ENCODE measurements at regions not wholly inside any gene's neighbourhood (a gene's known extent, or its start where the extent isn't known, plus 50 kb on each side); places are given as distances from the start of the nearest gene placed in this dataset.

GRCh38 chr4:56286763-56287162 lies 100.5 kb downstream of the AASDH start:
- no peak for DNase-seq

GRCh38 chr4:56283375-56283774 lies 103.9 kb downstream of the AASDH start:
- no peak for DNase-seq

GRCh38 chr4:56282004-56282403 lies 105.3 kb downstream of the AASDH start:
- DNase-seq = no peak

DNA sequence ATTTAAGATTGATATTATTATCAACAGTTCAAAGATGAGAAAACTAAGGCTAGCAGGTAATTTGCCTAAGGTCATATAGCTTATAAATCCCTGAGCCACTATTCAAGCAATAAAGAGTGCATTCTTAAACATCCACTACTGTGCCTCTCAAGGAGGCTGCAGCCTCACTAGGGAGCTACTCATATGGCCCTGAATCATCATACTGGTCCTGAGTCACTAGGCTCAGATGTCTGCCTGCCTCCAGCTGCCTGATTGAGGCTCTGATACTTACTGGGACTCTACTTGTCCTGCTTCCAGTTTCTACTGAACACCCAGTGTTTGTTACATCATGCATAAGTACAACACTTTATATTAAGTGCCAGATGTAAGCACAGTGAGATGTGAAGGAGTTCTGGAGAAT lies 110.7 kb downstream of the AASDH start:
- DNase-seq = no peak

DNA sequence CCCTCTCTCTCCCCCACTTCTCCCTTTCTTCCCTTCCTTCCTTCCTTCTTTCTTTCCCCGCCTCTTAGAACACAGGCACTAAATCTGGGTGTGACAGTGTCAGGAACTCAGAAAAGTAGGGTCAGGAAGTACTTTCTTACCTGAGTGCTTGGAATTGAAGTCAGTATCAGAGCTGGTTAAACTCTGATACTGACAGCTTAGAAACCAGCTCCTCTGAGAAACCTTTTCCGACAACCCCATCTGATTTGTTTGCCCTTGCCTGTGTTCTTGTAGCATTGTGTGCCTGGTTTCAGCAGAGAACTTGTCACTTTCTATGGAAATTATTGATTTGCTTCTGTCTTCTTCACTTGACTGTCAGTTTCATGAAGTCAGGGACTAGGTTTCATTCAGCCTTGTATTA lies 113.9 kb downstream of the AASDH start:
- no peak for DNase-seq

- DNase-seq = no peak
These were observed 114.4 kb downstream of the AASDH start for GRCh38 chr4:56272927-56273326.

DNA sequence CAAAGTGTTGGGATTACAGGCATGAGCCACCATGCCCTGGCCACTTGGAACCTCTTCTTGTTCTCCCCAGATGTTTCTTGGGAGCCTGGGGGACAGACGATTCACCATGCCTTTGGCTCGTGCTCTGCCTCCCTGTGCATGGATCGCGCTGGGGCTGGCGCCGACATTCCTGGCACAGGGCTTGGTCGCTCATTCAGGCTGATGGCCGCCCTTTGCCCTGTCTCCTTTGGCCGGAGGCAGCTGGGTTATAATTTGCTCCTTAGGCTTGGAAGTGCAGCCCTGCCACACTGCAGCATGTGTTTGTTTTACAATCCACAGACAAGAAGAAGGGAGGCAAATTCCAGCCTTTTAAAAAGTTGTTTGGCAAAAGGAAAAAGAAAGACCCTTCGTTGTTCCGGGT lies 115.3 kb downstream of the AASDH start:
- no peak for DNase-seq

DNA sequence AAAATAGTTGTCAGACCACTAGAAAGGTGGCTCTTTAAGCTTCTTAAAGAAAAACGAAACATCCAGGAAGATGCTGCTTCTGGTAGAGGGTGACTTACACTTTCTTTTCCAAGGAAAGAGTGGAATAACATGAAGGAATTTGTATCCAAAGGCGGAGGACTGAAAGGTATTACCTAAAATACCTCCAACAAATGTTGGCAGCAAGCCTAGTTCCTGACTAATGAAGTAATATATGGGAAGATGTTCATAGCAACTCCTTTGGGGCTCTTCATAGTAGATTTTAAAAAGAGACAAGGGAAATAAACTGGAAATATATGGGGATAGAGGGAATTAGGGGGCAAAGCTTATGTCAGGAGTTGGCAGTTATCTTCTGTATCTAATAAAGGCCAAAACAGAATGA lies 116.2 kb downstream of the AASDH start:
- DNase-seq = no peak

GRCh38 chr4:56267558-56267957 lies 119.7 kb downstream of the AASDH start:
- no peak for DNase-seq

GRCh38 chr4:56264873-56265272 lies 122.4 kb downstream of the AASDH start:
- DNase-seq = no peak

GRCh38 chr4:56261027-56261426 lies 126.3 kb downstream of the AASDH start:
- DNase-seq = no peak

DNA sequence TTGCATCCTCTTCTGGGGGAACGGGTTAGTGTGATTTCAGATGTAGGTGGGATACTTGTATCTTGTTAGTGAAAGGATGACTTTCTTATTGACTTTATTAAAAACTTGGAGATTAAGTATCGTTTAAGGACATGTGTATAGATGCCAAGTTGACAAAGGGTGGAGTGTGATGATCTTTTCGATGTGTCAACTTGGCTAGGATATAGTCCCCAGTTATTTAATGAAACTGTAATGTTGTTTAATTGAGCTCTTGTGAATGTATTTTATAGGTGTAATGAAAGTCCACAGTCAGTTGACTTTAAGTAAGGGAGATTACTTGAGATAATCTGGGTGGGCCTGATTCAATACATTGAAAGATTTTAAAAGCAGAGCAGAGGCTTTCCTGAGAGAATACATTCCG lies 127.0 kb downstream of the AASDH start:
- DNase-seq = no peak

DNA sequence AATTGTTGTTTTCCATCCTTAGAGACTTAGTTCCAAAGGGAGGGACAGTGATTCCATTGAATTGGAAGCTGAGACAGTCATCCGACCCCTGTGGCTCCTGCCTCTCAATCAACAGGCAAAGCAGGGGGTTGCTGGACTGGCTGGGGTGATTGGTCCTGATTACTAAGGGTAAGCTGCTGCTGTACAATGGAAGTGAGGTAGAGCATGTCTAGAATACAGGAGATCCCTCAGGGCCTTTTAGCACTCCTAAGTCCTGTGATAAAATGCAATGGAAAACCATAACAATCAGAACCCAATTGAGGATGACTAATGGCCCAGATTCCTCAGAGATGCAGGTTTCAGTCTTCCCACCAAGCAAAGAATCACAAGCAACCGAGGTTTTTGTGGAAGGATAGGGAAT lies 127.6 kb downstream of the AASDH start:
- DNase-seq = no peak

DNA sequence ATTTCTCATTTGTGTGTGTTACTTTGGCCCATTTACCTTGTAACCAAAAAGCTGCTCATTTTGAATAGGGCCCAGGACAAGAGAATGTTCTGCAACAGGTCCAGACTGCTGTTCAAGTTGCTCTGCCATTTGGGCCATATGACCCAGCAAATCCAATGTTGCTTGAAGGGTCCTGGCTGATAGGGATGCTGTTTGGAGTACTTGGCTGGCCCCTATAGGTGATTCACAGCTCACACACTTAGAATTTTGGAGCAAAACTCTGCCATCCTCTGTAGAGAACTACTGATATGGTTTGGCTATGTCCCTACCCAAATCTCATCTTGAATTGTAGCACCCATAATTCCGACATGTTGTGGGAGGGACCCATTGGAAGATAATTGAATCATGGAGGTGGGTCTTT lies 131.5 kb downstream of the AASDH start:
- DNase-seq = no peak

GRCh38 chr4:56253666-56254305 lies 133.5 kb downstream of the AASDH start:
- DNase-seq = no peak

DNA sequence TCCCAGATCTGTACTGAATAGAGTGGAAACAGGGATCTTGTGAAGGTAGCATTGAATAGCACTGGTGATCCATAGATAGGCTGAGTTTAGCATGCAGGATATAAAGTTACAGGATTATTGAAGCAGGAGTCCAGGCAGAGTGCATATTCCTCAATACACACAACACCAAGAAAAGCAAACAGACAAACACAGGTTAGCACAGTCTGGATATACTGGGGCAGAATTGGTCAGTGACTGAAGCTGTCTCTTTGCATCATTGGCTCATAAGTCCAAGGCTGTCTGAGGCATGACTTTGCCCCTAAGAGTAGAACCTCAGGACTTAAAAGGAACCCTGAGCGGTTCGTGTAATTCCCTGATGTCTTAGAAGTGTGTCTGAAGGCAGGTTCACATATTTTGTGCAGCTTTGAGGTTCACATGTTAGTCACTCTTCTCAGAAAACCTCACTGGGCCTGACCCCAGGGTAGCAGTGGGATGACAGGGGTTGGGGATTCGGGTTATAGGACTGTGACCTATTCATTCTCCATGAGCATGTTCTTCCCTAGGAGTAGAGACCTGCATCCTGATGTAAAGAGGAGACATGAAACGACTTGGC lies 134.6 kb downstream of the AASDH start:
- DNase-seq = no peak

DNA sequence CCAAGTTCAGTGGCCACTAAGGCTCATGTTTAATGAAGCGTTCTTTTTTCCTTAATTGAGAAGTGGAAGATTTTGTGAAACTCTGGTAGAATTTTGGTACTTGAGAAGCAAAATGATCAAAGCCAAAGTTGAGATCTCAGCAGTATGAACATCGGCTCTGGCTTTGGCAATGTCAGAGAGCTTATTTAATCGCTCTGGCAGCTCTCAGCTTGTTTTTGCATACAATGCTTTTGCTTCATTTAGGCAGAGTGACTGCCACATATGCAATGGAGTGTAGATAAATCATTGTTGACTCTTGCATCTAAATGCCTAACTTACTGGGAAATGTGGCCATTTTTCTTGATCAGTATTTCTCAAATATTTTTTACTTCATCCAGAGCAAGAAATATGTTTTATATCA lies 135.7 kb downstream of the AASDH start:
- no peak for DNase-seq

DNA sequence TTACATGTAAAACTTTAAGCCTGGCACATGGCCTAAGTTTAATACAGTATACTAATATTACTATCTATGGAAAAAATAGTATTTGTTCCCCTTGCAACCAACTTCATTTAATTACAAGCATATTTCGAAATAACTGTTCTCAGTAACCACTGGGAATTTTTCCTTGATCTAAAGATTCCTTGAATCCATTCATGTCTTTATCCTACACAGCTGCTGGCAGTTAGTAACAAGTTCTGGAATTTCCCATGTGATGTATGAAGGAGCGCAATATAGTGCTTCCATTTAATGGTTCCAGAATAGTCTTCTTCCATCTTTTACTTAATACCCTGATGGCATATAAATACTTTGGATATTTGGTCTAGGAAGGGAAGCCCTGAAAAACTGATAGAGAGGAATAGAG lies 136.5 kb downstream of the AASDH start:
- DNase-seq = no peak

DNA sequence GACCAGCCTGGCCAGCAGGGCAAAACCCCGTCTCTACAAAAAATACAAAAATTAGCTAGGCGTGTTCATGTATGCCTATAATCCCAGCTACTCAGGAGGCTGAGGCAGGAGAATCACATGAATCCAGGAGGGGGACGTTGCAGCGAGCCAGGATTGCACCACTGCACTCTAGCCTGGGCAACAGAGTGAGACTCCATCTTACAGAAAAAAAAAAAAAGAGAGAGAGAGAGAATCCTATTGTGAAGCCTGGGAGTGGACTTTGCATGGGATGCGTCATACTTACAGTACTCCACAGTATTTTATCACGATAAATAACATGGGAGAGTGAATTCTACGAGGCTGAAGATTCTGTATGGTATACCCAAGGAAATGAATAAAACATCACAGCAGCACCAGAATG lies 139.6 kb downstream of the AASDH start:
- DNase-seq = no peak

DNA sequence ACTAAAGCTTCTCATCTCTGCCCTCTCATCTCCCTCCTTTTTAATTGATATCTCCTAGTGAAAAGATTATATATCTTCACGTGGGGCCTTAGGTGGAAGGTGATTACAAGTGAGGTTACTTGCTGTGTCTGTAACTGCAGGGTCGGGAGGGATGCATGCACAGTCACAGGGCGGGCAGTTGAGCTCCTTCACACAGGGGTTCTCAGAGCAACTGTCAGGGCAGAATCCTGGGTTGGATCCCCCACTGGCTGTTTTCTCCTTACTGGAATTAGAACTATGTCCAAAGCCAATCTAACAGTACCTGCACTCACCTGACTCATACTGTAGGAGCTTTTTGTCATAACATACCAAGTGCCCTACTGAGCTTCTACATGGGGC lies 141.1 kb downstream of the AASDH start:
- DNase-seq = no peak

DNA sequence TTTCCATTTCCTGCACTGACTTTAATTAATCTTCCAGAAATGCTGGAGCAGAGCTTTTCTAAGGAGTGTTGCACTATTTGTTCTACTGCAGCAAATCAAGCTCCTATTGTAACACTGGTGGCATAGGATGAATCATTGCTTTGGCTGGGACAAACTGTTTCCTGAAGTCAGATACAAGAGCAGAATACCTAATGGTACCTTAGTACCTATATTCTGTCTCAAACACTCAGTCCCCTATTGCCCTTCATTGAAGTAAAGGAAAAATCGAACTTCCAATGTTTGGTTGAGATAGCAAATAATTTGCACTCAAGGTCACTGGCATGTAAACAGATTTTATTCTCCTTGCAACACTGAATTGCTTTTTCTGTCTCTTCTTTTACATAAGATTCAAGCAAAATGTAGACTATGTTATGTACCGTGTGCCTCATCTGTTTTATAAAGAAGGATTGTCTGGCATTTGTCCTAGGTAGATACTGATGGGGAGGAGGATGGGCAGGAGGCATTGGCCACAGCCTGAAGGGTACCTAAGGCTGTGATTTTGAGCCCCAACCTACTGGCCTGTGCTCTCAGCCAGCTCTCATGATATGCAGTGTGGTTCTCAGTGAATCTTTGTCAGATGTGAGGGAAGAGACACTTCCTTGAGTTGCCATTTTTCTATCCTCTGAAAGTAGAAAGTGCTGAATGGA lies 141.6 kb downstream of the AASDH start:
- DNase-seq = no peak

- no peak for DNase-seq
These were observed 142.6 kb downstream of the AASDH start for GRCh38 chr4:56244681-56245080.

DNA sequence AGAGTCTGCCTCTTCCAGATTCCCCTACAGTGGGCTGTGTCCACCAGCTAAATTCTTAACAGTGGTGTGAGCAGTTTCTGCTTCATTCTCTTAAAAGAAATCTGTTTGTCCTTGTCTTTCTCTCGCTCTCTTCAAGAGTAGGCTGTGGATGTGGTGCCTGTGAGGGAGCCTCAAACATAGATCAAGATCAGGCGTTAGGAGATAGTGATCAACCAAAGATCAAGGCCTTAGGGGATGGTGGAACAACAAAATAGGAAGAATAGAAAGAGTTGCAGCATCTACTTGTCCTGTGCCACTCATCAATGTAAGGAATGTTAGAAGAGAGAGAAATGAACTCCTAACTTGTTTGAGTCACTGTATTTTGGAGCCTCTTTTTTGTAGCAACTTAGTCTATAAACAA lies 144.2 kb downstream of the AASDH start:
- no peak for DNase-seq

GRCh38 chr4:56241500-56241899 lies 145.8 kb downstream of the AASDH start:
- no peak for DNase-seq
